OCI-LY1 (cell line): ENCODE measurements at regions not wholly inside any gene's neighbourhood (a gene's known extent, or its start where the extent isn't known, plus 50 kb on each side); places are given as distances from the start of the nearest gene placed in this dataset.

Experiments used
- EZH2 ChIP-seq: fragments of 200-600 bp; sonication (generic), shearing (Covaris generic); IDR thresholded peaks from 2 replicates; pipeline ENCODE4 v1.8.0; 2017; ENCODE audit warnings: borderline replicate concordance, mixed run types, mild to moderate bottlenecking, antibody characterized with exemption, low read length, moderate library complexity, mixed read lengths
- TF ChIP-seq, protein P1 (sequence below): fragments of 200-600 bp; sonication (generic), shearing (Covaris generic); IDR thresholded peaks from 2 replicates; pipeline ENCODE4 v1.5.1; 2017; ENCODE audit warnings: mild to moderate bottlenecking, antibody characterized with exemption, low read length, moderate library complexity, mixed read lengths

DNA sequence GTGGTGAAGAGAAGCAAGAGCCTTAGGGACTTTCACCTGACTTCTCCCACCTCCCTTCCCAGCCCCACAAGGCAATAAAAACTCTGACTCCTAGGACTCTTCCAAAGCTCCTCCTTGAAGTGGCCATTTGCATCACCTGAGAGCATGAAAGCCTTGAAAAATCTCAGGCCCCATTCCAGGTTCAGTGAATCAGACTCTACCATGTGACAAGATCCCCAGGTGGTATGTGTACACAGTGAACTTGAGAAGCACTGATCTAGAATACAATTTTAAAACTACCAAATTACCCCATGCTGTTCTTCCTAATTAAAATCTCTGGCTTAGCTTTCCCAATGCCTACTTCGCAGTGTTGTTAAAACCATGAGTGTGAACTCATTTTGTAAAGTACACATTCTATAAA, 195.1 kb upstream of the SAMSN1 start:
- TF ChIP-seq, protein P1, sequence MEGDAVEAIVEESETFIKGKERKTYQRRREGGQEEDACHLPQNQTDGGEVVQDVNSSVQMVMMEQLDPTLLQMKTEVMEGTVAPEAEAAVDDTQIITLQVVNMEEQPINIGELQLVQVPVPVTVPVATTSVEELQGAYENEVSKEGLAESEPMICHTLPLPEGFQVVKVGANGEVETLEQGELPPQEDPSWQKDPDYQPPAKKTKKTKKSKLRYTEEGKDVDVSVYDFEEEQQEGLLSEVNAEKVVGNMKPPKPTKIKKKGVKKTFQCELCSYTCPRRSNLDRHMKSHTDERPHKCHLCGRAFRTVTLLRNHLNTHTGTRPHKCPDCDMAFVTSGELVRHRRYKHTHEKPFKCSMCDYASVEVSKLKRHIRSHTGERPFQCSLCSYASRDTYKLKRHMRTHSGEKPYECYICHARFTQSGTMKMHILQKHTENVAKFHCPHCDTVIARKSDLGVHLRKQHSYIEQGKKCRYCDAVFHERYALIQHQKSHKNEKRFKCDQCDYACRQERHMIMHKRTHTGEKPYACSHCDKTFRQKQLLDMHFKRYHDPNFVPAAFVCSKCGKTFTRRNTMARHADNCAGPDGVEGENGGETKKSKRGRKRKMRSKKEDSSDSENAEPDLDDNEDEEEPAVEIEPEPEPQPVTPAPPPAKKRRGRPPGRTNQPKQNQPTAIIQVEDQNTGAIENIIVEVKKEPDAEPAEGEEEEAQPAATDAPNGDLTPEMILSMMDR = no peak
- TF ChIP-seq EZH2 = no peak
